Prostate gland (tissue), 2 donors: ENCODE measurements at regions not wholly inside any gene's neighbourhood (a gene's known extent, or its start where the extent isn't known, plus 50 kb on each side); places are given as distances from the start of the nearest gene placed in this dataset.

Experiments
- DNase-seq: peaks from one replicate; pipeline ENCODE4 v3.0.0-alpha.2; 2019; ENCODE audit warnings: low spot score
- H3K27ac ChIP-seq, 2 donors: fragments of 200-600 bp; sonication (generic); 2 replicates each; pipeline ENCODE4 v1.5.1; 2017 to 2019
- H3K27me3 ChIP-seq: fragments of 200-600 bp; sonication (generic); replicated peaks from 2 replicates; pipeline ENCODE4 v1.5.1; 2019; ENCODE audit not compliant: insufficient read depth
- H3K36me3 ChIP-seq, 2 donors: fragments of 200-600 bp; sonication (generic); 1 replicate in 1 of 2; 2 replicates in 1 of 2; pipeline versions ENCODE4 v1.5.1 to v1.8.1; 2017 to 2019
- H3K4me1 ChIP-seq: fragments of 200-600 bp; sonication (generic); replicated peaks from 2 replicates; pipeline ENCODE4 v1.5.1; 2019
- H3K4me3 ChIP-seq, 2 donors: fragments of 200-600 bp; sonication (generic); 2 replicates each; pipeline ENCODE4 v1.5.1; 2017 to 2019
- H3K9me3 ChIP-seq: fragments of 200-600 bp; sonication (generic); 2 replicates; pipeline ENCODE4 v1.5.1; 2017
- POLR2A ChIP-seq: fragments of 450-650 bp; IDR thresholded peaks from one replicate; pipeline ENCODE4 v1.6.1; 2016; ENCODE audit warnings: antibody characterized with exemption, mild to moderate bottlenecking
- POLR2AphosphoS5 ChIP-seq: sonication (generic); formaldehyde crosslinking; IDR thresholded peaks from one replicate; pipeline ENCODE4 v1.6.1; 2017; ENCODE audit warnings: antibody characterized with exemption
- WGBS: methylation state at CpG from one replicate; pipeline ENCODE4 v1.1.5; 2018; 5-methylcytosine and 5-hydroxymethylcytosine counted together
- intact Hi-C: fragments of 100-400 bp; cut with DNase I; formaldehyde crosslinking; loops from one replicate; pipeline ENCODE4 v1.14.2; 2022
- TF ChIP-seq, protein P1 (sequence below), 4 experiments: fragments of 200-600 bp in 2 of 4; fragments of 450-650 bp in 2 of 4; sonication (generic) in 2 of 4; IDR thresholded peaks; 1 replicate in 3 of 4; 2 replicates in 1 of 4; pipeline ENCODE4 v1.5.1; 2016 to 2019; ENCODE audit warnings: antibody characterized with exemption in 4 of 4, mild to moderate bottlenecking in 2 of 4, moderate library complexity in 2 of 4

DNA sequence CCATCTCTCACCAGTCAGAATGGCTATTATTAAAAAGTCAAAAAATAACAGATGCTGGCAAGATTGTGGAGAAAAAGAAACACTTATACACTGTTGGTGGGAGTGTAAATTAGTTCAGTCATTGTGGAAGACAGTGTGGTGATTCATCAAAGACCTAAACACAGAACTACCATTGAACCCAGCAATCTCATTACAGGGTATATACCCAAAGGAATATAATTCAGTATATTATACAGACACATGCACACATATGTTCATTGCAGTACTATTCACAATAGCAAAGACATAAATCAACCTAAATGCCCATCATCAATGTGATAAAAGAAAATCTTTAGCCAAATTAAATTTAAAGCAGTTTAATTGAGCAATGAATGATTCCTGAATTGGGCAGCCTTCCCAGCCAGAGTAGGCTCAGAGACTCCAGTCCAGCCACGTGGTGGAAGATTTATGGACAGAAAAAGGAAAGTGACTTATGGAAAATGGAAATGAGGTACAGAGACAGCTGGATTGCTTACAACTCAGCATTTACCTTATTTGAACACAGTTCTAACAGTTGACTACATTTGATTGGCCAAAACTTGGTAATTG, 377.1 kb upstream of the SLC39A10 start:
- no peaks in the 10 kb centered on the region for H3K36me3 ChIP-seq
- H3K4me1 ChIP-seq = peaks cover 3% of the 10 kb centered on the region
- 9% methylated on average over 1 of the region's 1 CpG for WGBS
- no peak overlapping the region for H3K4me3 ChIP-seq
- no peak for DNase-seq
- H3K27ac ChIP-seq = no peak overlapping the region
- H3K9me3 ChIP-seq = no peaks in the 10 kb centered on the region
- TF ChIP-seq POLR2AphosphoS5 = no peak
- TF ChIP-seq POLR2A = no peak
- TF ChIP-seq, protein P1, sequence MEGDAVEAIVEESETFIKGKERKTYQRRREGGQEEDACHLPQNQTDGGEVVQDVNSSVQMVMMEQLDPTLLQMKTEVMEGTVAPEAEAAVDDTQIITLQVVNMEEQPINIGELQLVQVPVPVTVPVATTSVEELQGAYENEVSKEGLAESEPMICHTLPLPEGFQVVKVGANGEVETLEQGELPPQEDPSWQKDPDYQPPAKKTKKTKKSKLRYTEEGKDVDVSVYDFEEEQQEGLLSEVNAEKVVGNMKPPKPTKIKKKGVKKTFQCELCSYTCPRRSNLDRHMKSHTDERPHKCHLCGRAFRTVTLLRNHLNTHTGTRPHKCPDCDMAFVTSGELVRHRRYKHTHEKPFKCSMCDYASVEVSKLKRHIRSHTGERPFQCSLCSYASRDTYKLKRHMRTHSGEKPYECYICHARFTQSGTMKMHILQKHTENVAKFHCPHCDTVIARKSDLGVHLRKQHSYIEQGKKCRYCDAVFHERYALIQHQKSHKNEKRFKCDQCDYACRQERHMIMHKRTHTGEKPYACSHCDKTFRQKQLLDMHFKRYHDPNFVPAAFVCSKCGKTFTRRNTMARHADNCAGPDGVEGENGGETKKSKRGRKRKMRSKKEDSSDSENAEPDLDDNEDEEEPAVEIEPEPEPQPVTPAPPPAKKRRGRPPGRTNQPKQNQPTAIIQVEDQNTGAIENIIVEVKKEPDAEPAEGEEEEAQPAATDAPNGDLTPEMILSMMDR (IDR thresholded peaks at IDR 0.05) = no peak
- no peaks in the 10 kb centered on the region for H3K27me3 ChIP-seq
- intact Hi-C loops = no loop called here

DNA sequence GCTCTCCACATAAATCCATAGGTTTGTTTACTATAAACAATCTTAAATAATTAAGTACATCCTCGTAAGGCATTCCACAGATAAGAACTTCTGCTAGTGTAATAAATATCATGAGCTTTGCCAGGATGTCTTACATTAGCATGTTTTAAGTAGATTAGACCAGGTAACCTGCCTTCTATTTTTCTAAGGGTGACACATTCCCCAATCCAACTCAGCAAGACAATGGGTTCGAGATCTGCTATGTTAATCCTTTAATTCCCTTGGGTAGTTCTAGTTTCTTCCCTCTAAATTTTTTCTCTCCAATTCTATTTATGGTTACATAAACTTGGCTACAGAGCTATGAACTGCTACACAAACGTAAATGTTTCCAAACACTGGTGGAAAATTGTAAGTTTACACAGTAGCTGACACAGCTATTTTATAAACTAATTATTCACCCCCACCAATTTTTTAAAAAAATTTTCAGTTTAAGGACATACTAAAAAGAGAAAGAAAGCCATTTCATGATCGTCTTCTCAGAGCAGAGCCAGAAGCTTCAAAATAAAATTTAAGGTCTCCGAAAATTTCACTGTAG, 386.5 kb upstream of the SLC39A10 start:
- intact Hi-C loops = no loop called here
- Histone ChIP-seq H3K36me3 (no peaks in the 10 kb centered on the region), H3K4me3 (no peak overlapping the region), H3K9me3 (no peaks in the 10 kb centered on the region), H3K4me1 (no peaks in the 10 kb centered on the region), H3K27ac (no peak overlapping the region), H3K27me3 (no peaks in the 10 kb centered on the region)
- TF ChIP-seq POLR2AphosphoS5 (no peak), POLR2A (no peak)
- TF ChIP-seq, protein P1 (IDR thresholded peaks at IDR 0.05) = no peak
- DNase-seq = no peak
- 55% methylated on average over 5 of the region's 5 CpGs for WGBS

DNA sequence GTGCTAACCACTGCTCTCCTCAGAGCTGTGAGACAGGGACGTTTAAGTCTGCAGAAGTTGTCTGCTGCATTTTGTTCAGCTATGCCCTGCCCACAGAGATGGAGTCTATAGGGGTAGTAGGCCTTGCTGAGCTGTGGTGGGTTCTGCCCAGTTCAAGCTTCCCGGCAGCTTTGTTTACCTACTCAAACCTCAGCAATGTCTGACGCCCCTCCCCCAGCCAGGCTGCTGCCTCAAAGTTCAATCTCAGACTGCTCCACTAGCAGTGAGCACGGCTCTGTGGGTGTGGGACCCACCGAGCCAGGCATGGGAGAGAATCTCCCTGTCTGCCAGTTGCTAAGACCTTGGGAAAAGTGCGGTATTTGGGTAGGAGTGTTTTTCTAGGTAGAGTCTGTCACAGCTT, 387.8 kb upstream of the SLC39A10 start:
- H3K36me3 ChIP-seq = no peaks in the 10 kb centered on the region
- WGBS = 69% methylated on average over 6 of the region's 6 CpGs
- TF ChIP-seq POLR2A = no peak
- TF ChIP-seq, protein P1 (IDR thresholded peaks at IDR 0.05) = no peak
- no peak for TF ChIP-seq POLR2AphosphoS5
- H3K4me3 ChIP-seq = no peak overlapping the region
- no peaks in the 10 kb centered on the region for H3K9me3 ChIP-seq
- intact Hi-C loops = no loop called here
- no peaks in the 10 kb centered on the region for H3K27me3 ChIP-seq
- H3K4me1 ChIP-seq = no peaks in the 10 kb centered on the region
- DNase-seq = no peak
- H3K27ac ChIP-seq = no peak overlapping the region

DNA sequence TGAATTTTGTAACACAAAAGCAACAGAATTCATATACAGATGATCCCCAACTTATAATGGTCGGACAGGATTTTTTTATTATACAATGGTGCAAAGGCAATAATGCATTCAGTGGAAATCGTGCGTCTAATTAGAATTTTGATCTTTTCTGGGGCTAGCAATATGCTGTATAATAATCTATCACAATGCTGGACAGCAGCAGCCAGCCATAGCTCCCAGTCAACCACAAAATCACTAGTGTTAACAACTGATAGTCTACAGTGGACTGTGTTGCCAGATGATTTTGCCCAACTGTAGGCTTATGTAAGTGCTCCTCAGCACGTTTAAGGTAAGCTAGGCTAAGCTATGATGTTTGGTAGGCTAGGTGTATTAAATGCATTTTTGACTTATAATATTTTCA, 399.0 kb upstream of the SLC39A10 start:
- no peak for DNase-seq
- Histone ChIP-seq H3K4me3 (no peak overlapping the region), H3K36me3 (no peaks in the 10 kb centered on the region), H3K27me3 (no peaks in the 10 kb centered on the region), H3K9me3 (no peaks in the 10 kb centered on the region), H3K4me1 (no peaks in the 10 kb centered on the region), H3K27ac (no peak overlapping the region)
- no peak for TF ChIP-seq POLR2AphosphoS5
- TF ChIP-seq, protein P1 (IDR thresholded peaks at IDR 0.05) = no peak
- TF ChIP-seq POLR2A = no peak
- intact Hi-C loops = no loop called here
- 94% methylated on average over 4 of the region's 4 CpGs for WGBS

DNA sequence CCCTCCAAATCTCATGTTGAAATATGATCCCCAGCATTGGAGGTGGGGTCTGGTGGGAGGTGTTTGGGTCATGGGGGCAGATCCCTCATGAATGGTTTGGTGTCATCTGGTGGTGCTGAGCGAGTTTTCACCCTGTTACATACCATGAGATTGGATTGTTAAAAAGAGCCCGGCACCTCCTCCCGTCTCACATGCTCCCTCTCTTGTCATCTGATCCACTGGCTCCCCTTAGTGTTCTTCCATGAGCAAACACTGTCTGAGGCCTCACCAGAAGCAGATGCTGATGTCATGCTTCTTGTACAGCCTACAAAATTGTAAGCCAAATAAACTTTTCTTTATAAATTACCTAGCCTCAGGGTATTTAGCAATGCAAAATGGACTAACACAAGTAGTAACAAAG, 405.0 kb upstream of the SLC39A10 start:
- H3K27ac ChIP-seq = no peak overlapping the region
- H3K36me3 ChIP-seq = no peaks in the 10 kb centered on the region
- DNase-seq = no peak
- H3K27me3 ChIP-seq = no peaks in the 10 kb centered on the region
- no peak overlapping the region for H3K4me3 ChIP-seq
- TF ChIP-seq, protein P1 (IDR thresholded peaks at IDR 0.05) = no peak
- intact Hi-C loops = no loop called here
- 74% methylated on average over 3 of the region's 3 CpGs for WGBS
- H3K9me3 ChIP-seq = no peaks in the 10 kb centered on the region
- no peaks in the 10 kb centered on the region for H3K4me1 ChIP-seq
